RPMI8226 (cell line): ENCODE measurements at regions not wholly inside any gene's neighbourhood (a gene's known extent, or its start where the extent isn't known, plus 50 kb on each side); places are given as distances from the start of the nearest gene placed in this dataset.

Experiments
- DNase-seq: peaks from one replicate; pipeline ENCODE4 v3.0.0-alpha.2; 2015

GRCh38 chr17:79391376-79392233, 219.2 kb downstream of the RBFOX3 start:
- peak; percentile 72 for DNase-seq

- DNase-seq: no peak
These were observed 221.0 kb downstream of the RBFOX3 start for GRCh38 chr17:79389896-79390295.

GRCh38 chr17:79388556-79389295, 222.1 kb downstream of the RBFOX3 start:
- DNase-seq: peak; percentile 82

GRCh38 chr17:79387783-79388182, 223.1 kb downstream of the RBFOX3 start:
- DNase-seq: no peak

- no peak for DNase-seq
These were observed 224.8 kb downstream of the RBFOX3 start for GRCh38 chr17:79385962-79386563.

GRCh38 chr17:79382313-79382712, 228.5 kb downstream of the RBFOX3 start:
- no peak for DNase-seq

- DNase-seq: no peak
These were observed 231.0 kb downstream of the RBFOX3 start for GRCh38 chr17:79379700-79380445.

GRCh38 chr17:79377230-79377786, 233.5 kb downstream of the RBFOX3 start:
- DNase-seq: no peak

GRCh38 chr17:79374807-79375206, 236.0 kb downstream of the RBFOX3 start:
- DNase-seq: no peak

- DNase-seq: no peak
These were observed 236.7 kb downstream of the RBFOX3 start for GRCh38 chr17:79374087-79374689.

GRCh38 chr17:79372470-79373238, 238.2 kb downstream of the RBFOX3 start:
- DNase-seq: no peak

- DNase-seq: no peak
These were observed 238.9 kb downstream of the RBFOX3 start for GRCh38 chr17:79371984-79372383.

- DNase-seq: no peak
These were observed 240.3 kb downstream of the RBFOX3 start for GRCh38 chr17:79370594-79370993.

- no peak for DNase-seq
These were observed 240.7 kb downstream of the RBFOX3 start for GRCh38 chr17:79370126-79370525.

GRCh38 chr17:79369532-79369931, 241.3 kb downstream of the RBFOX3 start:
- no peak for DNase-seq

- no peak for DNase-seq
These were observed 241.8 kb downstream of the RBFOX3 start for GRCh38 chr17:79369001-79369400.

- DNase-seq: no peak
These were observed 242.3 kb downstream of the RBFOX3 start for GRCh38 chr17:79368521-79368920.

GRCh38 chr17:79366988-79367571, 243.8 kb downstream of the RBFOX3 start:
- DNase-seq: no peak

GRCh38 chr17:79365836-79366770, 244.7 kb downstream of the RBFOX3 start:
- DNase-seq: no peak

GRCh38 chr17:79365351-79365750, 245.5 kb downstream of the RBFOX3 start:
- DNase-seq: no peak
